ENCODE measurements at regions not wholly inside any gene's neighbourhood (a gene's known extent, or its start where the extent isn't known, plus 50 kb on each side); places are given as distances from the start of the nearest gene placed in this dataset.

- DNase-seq = no peak
Measured at GRCh38 chr2:152961351-152961750, 242.9 kb downstream of the ARL6IP6 start.

- no peak for DNase-seq
Measured at GRCh38 chr2:152950126-152950525, 231.7 kb downstream of the ARL6IP6 start.

- no peak for DNase-seq
Measured at GRCh38 chr2:152944099-152944498, 225.7 kb downstream of the ARL6IP6 start.

GRCh38 chr2:152942940-152943440, 224.6 kb downstream of the ARL6IP6 start:
- no peak for DNase-seq

- DNase-seq = no peak
Measured at GRCh38 chr2:152930501-152930900, 212.1 kb downstream of the ARL6IP6 start.

GRCh38 chr2:152929628-152930027, 211.2 kb downstream of the ARL6IP6 start:
- DNase-seq = no peak

GRCh38 chr2:152925547-152926448, 207.4 kb downstream of the ARL6IP6 start:
- peak; percentile 42 for DNase-seq

GRCh38 chr2:152924722-152925121, 206.3 kb downstream of the ARL6IP6 start:
- DNase-seq = peak; percentile 14

- no peak for DNase-seq
Measured at GRCh38 chr2:152924219-152924618, 205.8 kb downstream of the ARL6IP6 start.

- DNase-seq = no peak
Measured at GRCh38 chr2:152920846-152921245, 202.4 kb downstream of the ARL6IP6 start.

- DNase-seq = no peak
Measured at GRCh38 chr2:152910970-152911369, 192.6 kb downstream of the ARL6IP6 start.

GRCh38 chr2:152907046-152907445, 188.6 kb downstream of the ARL6IP6 start:
- no peak for DNase-seq

GRCh38 chr2:152894051-152894450, 175.6 kb downstream of the ARL6IP6 start:
- no peak for DNase-seq

- peak; percentile 85 for DNase-seq
Measured at GRCh38 chr2:152890736-152891135, 172.3 kb downstream of the ARL6IP6 start.

GRCh38 chr2:152883951-152884487, 165.6 kb downstream of the ARL6IP6 start:
- no peak for DNase-seq

GRCh38 chr2:152881527-152881926, 163.1 kb downstream of the ARL6IP6 start:
- no peak for DNase-seq

GRCh38 chr2:152879275-152879674, 160.9 kb downstream of the ARL6IP6 start:
- DNase-seq = no peak

GRCh38 chr2:152875701-152876695, 157.6 kb downstream of the ARL6IP6 start:
- no peak for DNase-seq

- DNase-seq = no peak
Measured at GRCh38 chr2:152874955-152875354, 156.5 kb downstream of the ARL6IP6 start.

- no peak for DNase-seq
Measured at GRCh38 chr2:152870239-152870638, 151.8 kb downstream of the ARL6IP6 start.

GRCh38 chr2:152867397-152867796, 149.0 kb downstream of the ARL6IP6 start:
- no peak for DNase-seq

GRCh38 chr2:152864601-152865149, 146.3 kb downstream of the ARL6IP6 start:
- no peak for DNase-seq

- no peak for DNase-seq
Measured at GRCh38 chr2:152863826-152864225, 145.4 kb downstream of the ARL6IP6 start.

All from NCI-H1105 treated with DMSO at 0.1 percent for 48 hours (cell line).